ENCODE measurements at regions not wholly inside any gene's neighbourhood (a gene's known extent, or its start where the extent isn't known, plus 50 kb on each side); places are given as distances from the start of the nearest gene placed in this dataset.
A peak's percentile ranks its signal among the peaks of the same experiment; 100 is the strongest.

GRCh38 chr14:71362920-71363584 is 455.8 kb downstream of the PCNX1 start:
- no peak for DNase-seq (ENCODE audit: low spot score)

GRCh38 chr14:71363946-71364925 is 457.0 kb downstream of the PCNX1 start:
- no peak for DNase-seq (ENCODE audit: low spot score)

GRCh38 chr14:71365361-71365760 is 458.1 kb downstream of the PCNX1 start:
- no peak for DNase-seq (ENCODE audit: low spot score)

GRCh38 chr14:71366861-71367260 is 459.6 kb downstream of the PCNX1 start:
- DNase-seq (ENCODE audit: low spot score), result no peak

GRCh38 chr14:71371711-71372396 is 464.6 kb downstream of the PCNX1 start:
- peak; percentile 34 for DNase-seq (ENCODE audit: low spot score)

GRCh38 chr14:71372411-71372838 is 465.2 kb downstream of the PCNX1 start:
- no peak for DNase-seq (ENCODE audit: low spot score)

GRCh38 chr14:71373773-71374172 is 466.5 kb downstream of the PCNX1 start:
- no peak for DNase-seq (ENCODE audit: low spot score)

GRCh38 chr14:71374989-71375388 is 467.7 kb downstream of the PCNX1 start:
- DNase-seq (ENCODE audit: low spot score), result no peak

- no peak for DNase-seq (ENCODE audit: low spot score)
Measured at GRCh38 chr14:71377099-71377498, 469.8 kb downstream of the PCNX1 start.

- no peak for DNase-seq (ENCODE audit: low spot score)
Measured at GRCh38 chr14:71380271-71380670, 473.0 kb downstream of the PCNX1 start.

GRCh38 chr14:71381814-71382213 is 474.6 kb downstream of the PCNX1 start:
- DNase-seq (ENCODE audit: low spot score), result no peak

- no peak for DNase-seq (ENCODE audit: low spot score)
Measured at GRCh38 chr14:71382315-71382714, 475.1 kb downstream of the PCNX1 start.

- DNase-seq (ENCODE audit: low spot score), result no peak
Measured at GRCh38 chr14:71383510-71383909, 476.3 kb downstream of the PCNX1 start.

GRCh38 chr14:71384007-71384845 is 477.0 kb downstream of the PCNX1 start:
- DNase-seq (ENCODE audit: low spot score), result no peak

GRCh38 chr14:71387753-71388152 is 480.5 kb downstream of the PCNX1 start:
- no peak for DNase-seq (ENCODE audit: low spot score)

GRCh38 chr14:71388336-71388735 is 481.1 kb downstream of the PCNX1 start:
- no peak for DNase-seq (ENCODE audit: low spot score)

- no peak for DNase-seq (ENCODE audit: low spot score)
Measured at GRCh38 chr14:71388862-71389261, 481.6 kb downstream of the PCNX1 start.

GRCh38 chr14:71394386-71394785 is 487.1 kb downstream of the PCNX1 start:
- no peak for DNase-seq (ENCODE audit: low spot score)

GRCh38 chr14:71395151-71395604 is 487.9 kb downstream of the PCNX1 start:
- peak; percentile 13 for DNase-seq (ENCODE audit: low spot score)

GRCh38 chr14:71395636-71396035 is 488.4 kb downstream of the PCNX1 start:
- DNase-seq (ENCODE audit: low spot score), result no peak

- DNase-seq (ENCODE audit: low spot score), result no peak
Measured at GRCh38 chr14:71396050-71396677, 488.9 kb downstream of the PCNX1 start.
